Adrenal gland (tissue), 5 donors: ENCODE measurements at regions not wholly inside any gene's neighbourhood (a gene's known extent, or its start where the extent isn't known, plus 50 kb on each side); places are given as distances from the start of the nearest gene placed in this dataset.

Experiments used
- CTCF ChIP-seq, 6 experiments: fragments of 450-650 bp in 4 of 6; fragments of 200-600 bp in 2 of 6; sonication (generic) in 1 of 6; IDR thresholded peaks; 1 replicate in 5 of 6; 2 replicates in 1 of 6; pipeline versions ENCODE4 v1.5.1 to v1.8.0; 2016 to 2021; ENCODE audit warnings: antibody characterized with exemption in 6 of 6, mild to moderate bottlenecking in 2 of 6, moderate library complexity in 1 of 6
- POLR2A ChIP-seq, 2 donors: fragments of 450-650 bp; IDR thresholded peaks; one replicate each; pipeline ENCODE4 v1.6.1; 2017; ENCODE audit warnings: antibody characterized with exemption in 2 of 2, mild to moderate bottlenecking in 2 of 2, moderate library complexity in 1 of 2
- donor health status: DM: no; HTN: no; CAD: no.

GRCh38 chr18:77339623-77340022 is 90.0 kb downstream of the GALR1 start:
- no peak for TF ChIP-seq CTCF (IDR thresholded peaks at IDR 0.05)
- no peak for TF ChIP-seq POLR2A (IDR thresholded peaks at IDR 0.05)
